ENCODE measurements at regions not wholly inside any gene's neighbourhood (a gene's known extent, or its start where the extent isn't known, plus 50 kb on each side); places are given as distances from the start of the nearest gene placed in this dataset.

GRCh38 chr7:19530852-19531251 is 178.0 kb downstream of the POLR1F start:
- H3K9me3 ChIP-seq: no peaks in the 10 kb centered on the region
- no peaks in the 10 kb centered on the region for H3K4me1 ChIP-seq
- no peaks in the 10 kb centered on the region for H3K27me3 ChIP-seq
- TF ChIP-seq CTCF (IDR thresholded peaks at IDR 0.05) (no peak), POLR2A (IDR thresholded peaks at IDR 0.05) (no peak), POLR2AphosphoS5 (IDR thresholded peaks at IDR 0.05) (no peak), EP300 (IDR thresholded peaks at IDR 0.05) (no peak)
- WGBS, 2 donors: 79 to 80% methylated on average over 3 of the region's 3 CpGs
- DNase-seq (no peak), ATAC-seq (ENCODE audit: low FRiP score in 2 of 2) (no peak)
- no peak overlapping the region for H3K4me3 ChIP-seq
- H3K36me3 ChIP-seq: no peaks in the 10 kb centered on the region
- H3K27ac ChIP-seq: no peak overlapping the region

GRCh38 chr7:19530261-19530660 is 178.6 kb downstream of the POLR1F start:
- H3K4me1 ChIP-seq: no peaks in the 10 kb centered on the region
- no peak overlapping the region for H3K27ac ChIP-seq
- H3K4me3 ChIP-seq: no peak overlapping the region
- H3K27me3 ChIP-seq: no peaks in the 10 kb centered on the region
- ATAC-seq (ENCODE audit: low FRiP score in 2 of 2) (no peak), DNase-seq (no peak)
- no peaks in the 10 kb centered on the region for H3K36me3 ChIP-seq
- no peaks in the 10 kb centered on the region for H3K9me3 ChIP-seq
- no peak for TF ChIP-seq POLR2AphosphoS5 (IDR thresholded peaks at IDR 0.05)
- TF ChIP-seq CTCF (IDR thresholded peaks at IDR 0.05): no peak
- no peak for TF ChIP-seq POLR2A (IDR thresholded peaks at IDR 0.05)
- no peak for TF ChIP-seq EP300 (IDR thresholded peaks at IDR 0.05)

GRCh38 chr7:19526639-19527038 is 182.2 kb downstream of the POLR1F start:
- H3K27ac ChIP-seq: no peak overlapping the region
- H3K36me3 ChIP-seq: no peaks in the 10 kb centered on the region
- H3K4me1 ChIP-seq: no peaks in the 10 kb centered on the region
- TF ChIP-seq EP300 (IDR thresholded peaks at IDR 0.05) (no peak), CTCF (IDR thresholded peaks at IDR 0.05) (no peak), POLR2AphosphoS5 (IDR thresholded peaks at IDR 0.05) (no peak), POLR2A (IDR thresholded peaks at IDR 0.05) (no peak)
- no peak overlapping the region for H3K4me3 ChIP-seq
- DNase-seq: no peak
- H3K9me3 ChIP-seq: no peaks in the 10 kb centered on the region
- 42% methylated on average over 2 of the region's 2 CpGs for WGBS, 2 donors
- no peaks in the 10 kb centered on the region for H3K27me3 ChIP-seq
- ATAC-seq (ENCODE audit: low FRiP score in 2 of 2): no peak

GRCh38 chr7:19522486-19522885 is 186.4 kb downstream of the POLR1F start:
- H3K4me3 ChIP-seq: no peak overlapping the region
- ATAC-seq (ENCODE audit: low FRiP score in 2 of 2) (no peak), DNase-seq (no peak)
- H3K36me3 ChIP-seq: no peaks in the 10 kb centered on the region
- H3K27ac ChIP-seq: no peak overlapping the region
- H3K9me3 ChIP-seq: no peaks in the 10 kb centered on the region
- TF ChIP-seq EP300 (IDR thresholded peaks at IDR 0.05) (no peak), CTCF (IDR thresholded peaks at IDR 0.05) (no peak), POLR2A (IDR thresholded peaks at IDR 0.05) (no peak), POLR2AphosphoS5 (IDR thresholded peaks at IDR 0.05) (no peak)
- no peaks in the 10 kb centered on the region for H3K27me3 ChIP-seq
- no peaks in the 10 kb centered on the region for H3K4me1 ChIP-seq
- 42 to 61% methylated on average over 3 of the region's 3 CpGs for WGBS, 2 donors

- Histone ChIP-seq H3K4me1 (no peaks in the 10 kb centered on the region), H3K27me3 (no peaks in the 10 kb centered on the region), H3K36me3 (no peaks in the 10 kb centered on the region), H3K4me3 (no peak overlapping the region), H3K27ac (no peak overlapping the region), H3K9me3 (no peaks in the 10 kb centered on the region)
- WGBS, 2 donors: 70 to 72% methylated on average over 1 of the region's 1 CpG
- DNase-seq: no peak
- no peak for ATAC-seq (ENCODE audit: low FRiP score in 2 of 2)
- TF ChIP-seq POLR2AphosphoS5 (IDR thresholded peaks at IDR 0.05) (no peak), EP300 (IDR thresholded peaks at IDR 0.05) (no peak), CTCF (IDR thresholded peaks at IDR 0.05) (no peak), POLR2A (IDR thresholded peaks at IDR 0.05) (no peak)
Measured at GRCh38 chr7:19520392-19520791, 188.4 kb downstream of the POLR1F start.
